Fibroblast of gingiva (primary cell): ENCODE measurements at regions not wholly inside any gene's neighbourhood (a gene's known extent, or its start where the extent isn't known, plus 50 kb on each side); places are given as distances from the start of the nearest gene placed in this dataset.

Experiments used
- DNase-seq: peaks from one replicate; pipeline ENCODE4 v3.0.0-alpha.2; 2011; ENCODE audit warnings: low read depth

GRCh38 chr13:84446972-84447639 is 564.8 kb upstream of the SLITRK1 start:
- DNase-seq, result peak; percentile 73

- no peak for DNase-seq
These were observed 563.5 kb upstream of the SLITRK1 start for GRCh38 chr13:84445776-84446175.

- no peak for DNase-seq
These were observed 561.2 kb upstream of the SLITRK1 start for GRCh38 chr13:84443463-84443862.

GRCh38 chr13:84439108-84439507 is 556.8 kb upstream of the SLITRK1 start:
- peak; percentile 37 for DNase-seq

- peak; percentile 52 for DNase-seq
These were observed 550.8 kb upstream of the SLITRK1 start for GRCh38 chr13:84433024-84433423.

GRCh38 chr13:84431646-84432045 is 549.4 kb upstream of the SLITRK1 start:
- no peak for DNase-seq

- DNase-seq, result no peak
These were observed 548.2 kb upstream of the SLITRK1 start for GRCh38 chr13:84430446-84430845.

GRCh38 chr13:84430015-84430414 is 547.7 kb upstream of the SLITRK1 start:
- DNase-seq, result peak; percentile 43

GRCh38 chr13:84418041-84418440 is 535.8 kb upstream of the SLITRK1 start:
- DNase-seq, result no peak

- DNase-seq, result no peak
These were observed 535.1 kb upstream of the SLITRK1 start for GRCh38 chr13:84417416-84417815.

GRCh38 chr13:84413016-84413415 is 530.7 kb upstream of the SLITRK1 start:
- DNase-seq, result no peak

- DNase-seq, result no peak
These were observed 523.0 kb upstream of the SLITRK1 start for GRCh38 chr13:84405286-84405685.

GRCh38 chr13:84400706-84401105 is 518.4 kb upstream of the SLITRK1 start:
- peak; percentile 59 for DNase-seq

- DNase-seq, result no peak
These were observed 517.2 kb upstream of the SLITRK1 start for GRCh38 chr13:84399320-84400085.

- DNase-seq, result no peak
These were observed 511.8 kb upstream of the SLITRK1 start for GRCh38 chr13:84393981-84394625.

GRCh38 chr13:84380866-84381265 is 498.6 kb upstream of the SLITRK1 start:
- DNase-seq, result no peak

- no peak for DNase-seq
These were observed 494.8 kb upstream of the SLITRK1 start for GRCh38 chr13:84377106-84377505.

GRCh38 chr13:84366506-84366905 is 484.2 kb upstream of the SLITRK1 start:
- DNase-seq, result peak; percentile 12

GRCh38 chr13:84362777-84363176 is 480.5 kb upstream of the SLITRK1 start:
- DNase-seq, result peak; percentile 38

GRCh38 chr13:84360822-84361221 is 478.5 kb upstream of the SLITRK1 start:
- no peak for DNase-seq

GRCh38 chr13:84358601-84359000 is 476.3 kb upstream of the SLITRK1 start:
- no peak for DNase-seq

- no peak for DNase-seq
These were observed 470.7 kb upstream of the SLITRK1 start for GRCh38 chr13:84352946-84353345.

- DNase-seq, result peak; percentile 3
These were observed 457.2 kb upstream of the SLITRK1 start for GRCh38 chr13:84339456-84339855.
